H1 (cell line): ENCODE measurements at regions not wholly inside any gene's neighbourhood (a gene's known extent, or its start where the extent isn't known, plus 50 kb on each side); places are given as distances from the start of the nearest gene placed in this dataset.
A peak's percentile ranks its signal among the peaks of the same experiment; 100 is the strongest.

Experiments
- CTCF ChIA-PET: fragments of 300-600 bp; sonication (Branson Sonifier 250); formaldehyde crosslinking; loops from one replicate; lab custom pipeline; 2021; ENCODE audit not compliant: partially characterized antibody; lab: Charles Lee
- POLR2A ChIA-PET: fragments of 300-600 bp; sonication (Branson Sonifier 250); formaldehyde crosslinking; loops from one replicate; lab custom pipeline; 2021; ENCODE audit warnings: inconsistent platforms; ENCODE audit not compliant: partially characterized antibody; lab: Charles Lee
- DNase-seq, 2 experiments: peaks; one replicate each; pipeline versions ENCODE4 v3.0.0 to v3.0.0-alpha.2; 2010 to 2022; ENCODE audit warnings: low spot score in 2 of 2, low read depth in 1 of 2, mixed read lengths in 1 of 2
- FAIRE-seq: peaks from 2 replicates; lab custom pipeline; 2011; peaks lifted over from hg19 to GRCh38; lab: Jason Lieb, UNC
- H2AFZ ChIP-seq: 2 replicates; pipeline ENCODE4 v1.8.1; 2012; ENCODE audit warnings: low read length, inconsistent platforms
- H2AK5ac ChIP-seq: 2 replicates; pipeline ENCODE4 v1.6.1; 2013; ENCODE audit warnings: low read depth, low read length
- H2BK120ac ChIP-seq: replicated peaks from 2 replicates; pipeline ENCODE3; 2013; ENCODE audit warnings: low read depth, low read length, inconsistent platforms
- H2BK12ac ChIP-seq: 2 replicates; pipeline ENCODE4 v1.6.1; 2013; ENCODE audit warnings: low read depth, low read length
- H2BK15ac ChIP-seq: 2 replicates; pipeline ENCODE4 v1.6.1; 2013; ENCODE audit warnings: low read length
- H2BK20ac ChIP-seq: 2 replicates; pipeline ENCODE4 v1.6.1; 2013; ENCODE audit warnings: low read length
- H2BK5ac ChIP-seq: 2 replicates; pipeline ENCODE4 v1.6.1; 2013; ENCODE audit warnings: low read depth, low read length
- H3K14ac ChIP-seq: 2 replicates; pipeline ENCODE4 v1.6.1; 2013; ENCODE audit warnings: inconsistent platforms; ENCODE audit not compliant: insufficient read length
- H3K18ac ChIP-seq: 2 replicates; pipeline ENCODE4 v1.6.1; 2013; ENCODE audit warnings: low read length; ENCODE audit errors: extremely low read depth
- H3K23ac ChIP-seq: 2 replicates; pipeline ENCODE4 v1.6.1; 2013; ENCODE audit warnings: inconsistent platforms; ENCODE audit not compliant: insufficient read length
- H3K23me2 ChIP-seq: 2 replicates; pipeline ENCODE4 v1.6.1; 2013; ENCODE audit warnings: low read depth, low read length
- H3K27ac ChIP-seq: 2 replicates; pipeline ENCODE4 v1.6.1; 2011; ENCODE audit warnings: low read depth, low read length, inconsistent platforms
- H3K27me3 ChIP-seq, 4 experiments: replicated peaks in 1 of 4; 1 replicate in 1 of 4; 2 replicates in 3 of 4; pipeline versions ENCODE4 v1.6.1 to v1.8.1; 2011 to 2013; ENCODE audit warnings: low read length in 3 of 4, mild to moderate bottlenecking in 3 of 4, inconsistent platforms in 2 of 4, mixed read lengths in 2 of 4, moderate library complexity in 1 of 4; ENCODE audit not compliant: control insufficient read depth in 3 of 4, insufficient read depth in 3 of 4; ENCODE audit errors: extremely low read depth in 1 of 4
- H3K36me3 ChIP-seq, 4 experiments: 2 replicates each; pipeline versions ENCODE4 v1.6.1 to v1.8.1; 2011 to 2013; ENCODE audit warnings: mild to moderate bottlenecking in 4 of 4, low read length in 3 of 4, moderate library complexity in 2 of 4, control low read depth in 1 of 4, inconsistent platforms in 1 of 4; ENCODE audit not compliant: insufficient read depth in 4 of 4, control insufficient read depth in 2 of 4
- H3K4ac ChIP-seq: replicated peaks from 2 replicates; pipeline ENCODE3; 2013; ENCODE audit warnings: low read length, low read depth, mixed read lengths, inconsistent platforms; ENCODE audit not compliant: insufficient read length
- H3K4me1 ChIP-seq, 4 experiments: replicated peaks in 1 of 4; 1 replicate in 1 of 4; 2 replicates in 3 of 4; pipeline versions ENCODE4 v1.6.1 to v1.8.1; 2011 to 2013; ENCODE audit warnings: low read length in 3 of 4, inconsistent platforms in 2 of 4, mixed read lengths in 1 of 4; ENCODE audit not compliant: insufficient read depth in 4 of 4, control insufficient read depth in 3 of 4
- H3K4me2 ChIP-seq, 2 experiments: 2 replicates each; pipeline versions ENCODE4 v1.6.1 to v1.8.1; 2011 to 2013; ENCODE audit warnings: low read depth in 2 of 2, low read length in 2 of 2, control low read depth in 1 of 2, inconsistent platforms in 1 of 2, mild to moderate bottlenecking in 1 of 2; ENCODE audit not compliant: insufficient read depth in 1 of 2
- H3K4me3 ChIP-seq, 4 experiments: fragments of 200-600, 300-600 bp in 1 of 4; sonication (generic), shearing (Covaris generic), sonication (Bioruptor Twin) in 1 of 4; 2 replicates each; pipeline versions ENCODE4 v1.5.1 to v1.8.1; 2011 to 2016; ENCODE audit warnings: low read length in 4 of 4, low read depth in 3 of 4, control low read depth in 2 of 4, inconsistent platforms in 2 of 4, mild to moderate bottlenecking in 2 of 4, mixed read lengths in 1 of 4, moderate library complexity in 1 of 4; ENCODE audit not compliant: insufficient read depth in 2 of 4; ENCODE audit errors: extremely low read depth in 1 of 4
- H3K56ac ChIP-seq: replicated peaks from 2 replicates; pipeline ENCODE3; 2013; ENCODE audit warnings: low read depth, mild to moderate bottlenecking, mixed read lengths, low read length, inconsistent platforms; ENCODE audit not compliant: insufficient read length
- H3K79me1 ChIP-seq: 2 replicates; pipeline ENCODE4 v1.6.1; 2013; ENCODE audit warnings: low read depth, low read length, control low read depth
- H3K79me2 ChIP-seq, 2 experiments: 2 replicates each; pipeline versions ENCODE4 v1.6.1 to v1.8.1; 2012 to 2013; ENCODE audit warnings: low read length in 2 of 2, mild to moderate bottlenecking in 2 of 2, inconsistent platforms in 1 of 2; ENCODE audit not compliant: insufficient read depth in 2 of 2, control insufficient read depth in 1 of 2
- H3K9ac ChIP-seq, 4 experiments: replicated peaks in 1 of 4; 1 replicate in 1 of 4; 2 replicates in 3 of 4; pipeline versions ENCODE4 v1.6.1 to v1.8.1; 2011 to 2013; ENCODE audit warnings: low read depth in 3 of 4, low read length in 3 of 4, control low read depth in 2 of 4, mild to moderate bottlenecking in 2 of 4, moderate library complexity in 2 of 4, inconsistent platforms in 1 of 4; ENCODE audit errors: extremely low read depth in 1 of 4
- H3K9me3 ChIP-seq, 2 experiments: 2 replicates each; pipeline versions ENCODE4 v1.6.1 to v1.8.1; 2012 to 2013; ENCODE audit warnings: mild to moderate bottlenecking in 2 of 2, moderate library complexity in 2 of 2, control low read depth in 1 of 2, inconsistent platforms in 1 of 2, low read depth in 1 of 2, low read length in 1 of 2, mixed read lengths in 1 of 2; ENCODE audit not compliant: insufficient read depth in 2 of 2
- H4K20me1 ChIP-seq, 2 experiments: replicated peaks in 1 of 2; 2 replicates each; pipeline versions ENCODE3 to v1.8.1; 2011 to 2013; ENCODE audit warnings: inconsistent platforms in 2 of 2, low read length in 2 of 2, mild to moderate bottlenecking in 1 of 2; ENCODE audit not compliant: insufficient read depth in 2 of 2, control insufficient read depth in 1 of 2
- H4K5ac ChIP-seq: 2 replicates; pipeline ENCODE4 v1.6.1; 2013; ENCODE audit warnings: low read length, low read depth, mixed read lengths, inconsistent platforms; ENCODE audit not compliant: insufficient read length
- H4K8ac ChIP-seq: 2 replicates; pipeline ENCODE4 v1.8.0; 2013; ENCODE audit warnings: mild to moderate bottlenecking, moderate library complexity, low read length, inconsistent platforms; ENCODE audit not compliant: insufficient read depth; ENCODE audit errors: extremely low read depth
- H4K91ac ChIP-seq: replicated peaks from 2 replicates; pipeline ENCODE3; 2013; ENCODE audit warnings: low read length, mixed read lengths, inconsistent platforms; ENCODE audit not compliant: insufficient read length
- HDAC6 ChIP-seq: IDR thresholded peaks from one replicate; pipeline ENCODE4 v1.7.1; 2012; ENCODE audit warnings: low read depth, mild to moderate bottlenecking, inconsistent platforms, low read length, moderate library complexity
- RAD21 ChIP-seq, 2 experiments: IDR thresholded peaks in 1 of 2; conservative IDR thresholded peaks in 1 of 2; 2 replicates each; pipeline ENCODE4 v1.6.1; 2011; ENCODE audit warnings: low read depth in 2 of 2, low read length in 2 of 2, improper control_type of control experiment in 1 of 2, inconsistent platforms in 1 of 2, mild to moderate bottlenecking in 1 of 2, moderate library complexity in 1 of 2
- WGBS, 2 experiments: shearing (Covaris generic) in 1 of 2; methylation state at CpG; one replicate each; pipeline versions ENCODE4 v1.1.6 to v1.1.7; 2013 to 2015; ENCODE audit warnings: low lambda C conversion rate in 2 of 2, mixed read lengths in 2 of 2, inconsistent platforms in 1 of 2, low coverage in 1 of 2, missing lambda C conversion rate in 1 of 2; ENCODE audit not compliant: insufficient replicate concordance in 2 of 2, insufficient coverage in 1 of 2, insufficient read length in 1 of 2; ENCODE audit errors: extremely low coverage in 1 of 2, missing lambda C conversion rate in 1 of 2; 5-methylcytosine and 5-hydroxymethylcytosine counted together
- TF ChIP-seq, protein P1 (sequence below), 3 experiments: IDR thresholded peaks; 1 replicate in 2 of 3; 2 replicates in 1 of 3; pipeline versions ENCODE4 v1.5.1 to v1.6.1; 2011; ENCODE audit warnings: low read length in 3 of 3, mild to moderate bottlenecking in 3 of 3, inconsistent platforms in 2 of 3, low read depth in 1 of 3, moderate library complexity in 1 of 3; ENCODE audit not compliant: insufficient read depth in 1 of 3; ENCODE audit errors: control extremely low read depth in 1 of 3

- no peak overlapping the region for H3K18ac ChIP-seq
- FAIRE-seq (peak; percentile 57), DNase-seq (no peak)
- H3K23me2 ChIP-seq: no peaks in the 10 kb centered on the region
- no peak overlapping the region for H3K4ac ChIP-seq
- H3K9ac ChIP-seq: no peak overlapping the region
- H3K27ac ChIP-seq: no peak overlapping the region
- H2BK15ac ChIP-seq: no peak overlapping the region
- H3K23ac ChIP-seq: no peak overlapping the region
- H4K91ac ChIP-seq: no peak overlapping the region
- no peaks in the 10 kb centered on the region for H4K20me1 ChIP-seq
- H3K27me3 ChIP-seq: no peaks in the 10 kb centered on the region
- no peaks in the 10 kb centered on the region for H3K79me1 ChIP-seq
- H3K4me2 ChIP-seq: no peak overlapping the region
- H3K36me3 ChIP-seq: no peaks in the 10 kb centered on the region
- no peak overlapping the region for H4K8ac ChIP-seq
- ChIA-PET CTCF (interaction anchor here (1.1 to 1.3 kb wide), 3 partner anchors 19 to 520 kb away, joined by 3 to 4 read pairs (median 4); no protein-coding TSS in a partner anchor), POLR2A (no interaction called here)
- no peak overlapping the region for H3K14ac ChIP-seq
- H2BK5ac ChIP-seq: no peak overlapping the region
- no peak overlapping the region for H2BK12ac ChIP-seq
- H4K5ac ChIP-seq: no peak overlapping the region
- no peaks in the 10 kb centered on the region for H3K9me3 ChIP-seq
- H3K4me1 ChIP-seq: no peaks in the 10 kb centered on the region
- H3K4me3 ChIP-seq: no peak overlapping the region
- H2BK20ac ChIP-seq: no peak overlapping the region
- H2AK5ac ChIP-seq: no peak overlapping the region
- H3K56ac ChIP-seq: no peak overlapping the region
- H2BK120ac ChIP-seq: no peak overlapping the region
- no peaks in the 10 kb centered on the region for H3K79me2 ChIP-seq
- H2AFZ ChIP-seq: no peak overlapping the region
- TF ChIP-seq, protein P1, sequence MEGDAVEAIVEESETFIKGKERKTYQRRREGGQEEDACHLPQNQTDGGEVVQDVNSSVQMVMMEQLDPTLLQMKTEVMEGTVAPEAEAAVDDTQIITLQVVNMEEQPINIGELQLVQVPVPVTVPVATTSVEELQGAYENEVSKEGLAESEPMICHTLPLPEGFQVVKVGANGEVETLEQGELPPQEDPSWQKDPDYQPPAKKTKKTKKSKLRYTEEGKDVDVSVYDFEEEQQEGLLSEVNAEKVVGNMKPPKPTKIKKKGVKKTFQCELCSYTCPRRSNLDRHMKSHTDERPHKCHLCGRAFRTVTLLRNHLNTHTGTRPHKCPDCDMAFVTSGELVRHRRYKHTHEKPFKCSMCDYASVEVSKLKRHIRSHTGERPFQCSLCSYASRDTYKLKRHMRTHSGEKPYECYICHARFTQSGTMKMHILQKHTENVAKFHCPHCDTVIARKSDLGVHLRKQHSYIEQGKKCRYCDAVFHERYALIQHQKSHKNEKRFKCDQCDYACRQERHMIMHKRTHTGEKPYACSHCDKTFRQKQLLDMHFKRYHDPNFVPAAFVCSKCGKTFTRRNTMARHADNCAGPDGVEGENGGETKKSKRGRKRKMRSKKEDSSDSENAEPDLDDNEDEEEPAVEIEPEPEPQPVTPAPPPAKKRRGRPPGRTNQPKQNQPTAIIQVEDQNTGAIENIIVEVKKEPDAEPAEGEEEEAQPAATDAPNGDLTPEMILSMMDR (IDR thresholded peaks at IDR 0.05; ENCODE audit: control extremely low read depth in 1 of 3, insufficient read depth in 1 of 3, low read depth in 1 of 3, low read length in 3 of 3): peak in 2 of 3 experiments; percentile 37 to 59; a peak in 2 of 4 replicates
- TF ChIP-seq HDAC6: no peak
- peak; percentile 87 to 91 for TF ChIP-seq RAD21 (IDR thresholded peaks at IDR 0.05 in 1 of 2, conservative IDR thresholded peaks at IDR 0.05 in 1 of 2; ENCODE audit: low read depth in 2 of 2, low read length in 2 of 2)
- TF ChIP-seq, all 59 proteins: peak for 2
- 48 to 100% methylated on average over 1 to 2 of the region's 2 CpGs for WGBS, 2 experiments
Observed at GRCh38 chr14:39988939-39989338, 556.7 kb upstream of the FBXO33 start.
